SK-N-SH (cell line): ENCODE measurements at regions not wholly inside any gene's neighbourhood (a gene's known extent, or its start where the extent isn't known, plus 50 kb on each side); places are given as distances from the start of the nearest gene placed in this dataset.

Experiments used
- CHD2 ChIP-seq: fragments of 150-350 bp; IDR thresholded peaks from 2 replicates; pipeline ENCODE4 v1.6.1; 2018; ENCODE audit warnings: low read length; ENCODE audit not compliant: partially characterized antibody
- ELF1 ChIP-seq: IDR thresholded peaks from 2 replicates; pipeline ENCODE4 v1.4.0; 2012
- EP300 ChIP-seq, 2 experiments: IDR thresholded peaks; 2 replicates each; pipeline versions ENCODE4 v1.4.0 to v1.6.1; 2012; ENCODE audit warnings: borderline replicate concordance in 1 of 2, low read depth in 1 of 2, low read length in 1 of 2
- EZH2phosphoT487 ChIP-seq: fragments of 200-600 bp; sonication (generic); IDR thresholded peaks from 2 replicates; pipeline ENCODE4 v1.6.1; 2017; ENCODE audit warnings: low read depth, mixed run types, mild to moderate bottlenecking, antibody characterized with exemption, moderate library complexity, borderline replicate concordance
- GATA2 ChIP-seq: sonication (generic); formaldehyde crosslinking; IDR thresholded peaks from 2 replicates; pipeline ENCODE4 v1.5.0; 2020; ENCODE audit warnings: mild to moderate bottlenecking, missing genetic modification reagents
- JUND ChIP-seq: IDR thresholded peaks from 2 replicates; pipeline ENCODE4 v1.4.0; 2012
- MXI1 ChIP-seq: IDR thresholded peaks from 2 replicates; pipeline ENCODE4 v1.6.1; 2012; ENCODE audit warnings: mild to moderate bottlenecking, low read depth, low read length, improper control_type of control experiment
- POLR2AphosphoS5 ChIP-seq: IDR thresholded peaks from 2 replicates; pipeline ENCODE4 v1.6.1; 2012; ENCODE audit warnings: low read depth, low read length
- RCOR1 ChIP-seq: fragments of 150-350 bp; IDR thresholded peaks from 2 replicates; pipeline ENCODE4 v1.6.1; 2017; ENCODE audit warnings: antibody characterized with exemption, low read length
- TAF1 ChIP-seq: IDR thresholded peaks from 2 replicates; pipeline ENCODE4 v1.6.1; 2012; ENCODE audit warnings: low read depth, mild to moderate bottlenecking, low read length, moderate library complexity, borderline replicate concordance
- TF ChIP-seq, protein P1 (sequence below): IDR thresholded peaks from 2 replicates; pipeline ENCODE4 v1.4.0; 2012; ENCODE audit warnings: low read depth
- TF ChIP-seq, protein P2 (sequence below): fragments of 200-600 bp; sonication (generic); IDR thresholded peaks from 2 replicates; pipeline ENCODE4 v1.6.1; 2017; ENCODE audit warnings: antibody characterized with exemption, mild to moderate bottlenecking, moderate library complexity
- TF ChIP-seq, protein P3 (sequence below): IDR thresholded peaks from 2 replicates; pipeline ENCODE4 v1.4.0; 2012; ENCODE audit warnings: low read depth, borderline replicate concordance
- TF ChIP-seq, protein P4 (sequence below): IDR thresholded peaks from 2 replicates; pipeline ENCODE4 v1.6.1; 2012; ENCODE audit warnings: mild to moderate bottlenecking, low read depth, low read length, moderate library complexity

DNA sequence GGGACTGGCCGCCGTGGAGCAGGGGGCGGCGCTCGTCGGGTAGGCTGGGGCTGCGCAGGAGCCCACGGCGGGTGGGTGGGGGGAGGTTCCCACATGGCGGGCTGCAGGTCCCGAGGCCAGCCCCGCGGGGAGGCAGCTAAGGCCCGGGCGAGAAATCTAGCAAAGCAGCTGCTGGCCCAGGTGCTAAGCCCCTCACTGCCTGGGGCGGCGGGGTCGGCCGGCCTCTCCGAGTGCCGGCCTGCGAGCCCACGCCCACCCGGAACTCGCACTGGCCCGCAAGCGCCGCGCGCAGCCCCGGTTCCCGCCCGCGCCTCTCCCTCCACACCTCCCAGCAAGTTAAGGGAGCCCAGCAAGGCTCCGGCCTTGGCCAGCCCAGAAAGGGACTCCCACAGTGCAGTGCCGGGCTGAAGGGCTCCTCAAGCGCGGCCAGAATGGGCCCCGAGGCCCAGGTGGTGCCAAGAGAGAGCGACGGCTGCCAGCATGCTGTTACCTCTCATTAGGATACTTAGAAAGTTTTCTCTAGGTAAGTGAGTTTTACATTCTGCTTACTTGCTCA, 1463.5 kb upstream of the MIR17HG start:
- TF ChIP-seq, protein P1, sequence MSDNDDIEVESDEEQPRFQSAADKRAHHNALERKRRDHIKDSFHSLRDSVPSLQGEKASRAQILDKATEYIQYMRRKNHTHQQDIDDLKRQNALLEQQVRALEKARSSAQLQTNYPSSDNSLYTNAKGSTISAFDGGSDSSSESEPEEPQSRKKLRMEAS: no peak
- TF ChIP-seq, protein P2, sequence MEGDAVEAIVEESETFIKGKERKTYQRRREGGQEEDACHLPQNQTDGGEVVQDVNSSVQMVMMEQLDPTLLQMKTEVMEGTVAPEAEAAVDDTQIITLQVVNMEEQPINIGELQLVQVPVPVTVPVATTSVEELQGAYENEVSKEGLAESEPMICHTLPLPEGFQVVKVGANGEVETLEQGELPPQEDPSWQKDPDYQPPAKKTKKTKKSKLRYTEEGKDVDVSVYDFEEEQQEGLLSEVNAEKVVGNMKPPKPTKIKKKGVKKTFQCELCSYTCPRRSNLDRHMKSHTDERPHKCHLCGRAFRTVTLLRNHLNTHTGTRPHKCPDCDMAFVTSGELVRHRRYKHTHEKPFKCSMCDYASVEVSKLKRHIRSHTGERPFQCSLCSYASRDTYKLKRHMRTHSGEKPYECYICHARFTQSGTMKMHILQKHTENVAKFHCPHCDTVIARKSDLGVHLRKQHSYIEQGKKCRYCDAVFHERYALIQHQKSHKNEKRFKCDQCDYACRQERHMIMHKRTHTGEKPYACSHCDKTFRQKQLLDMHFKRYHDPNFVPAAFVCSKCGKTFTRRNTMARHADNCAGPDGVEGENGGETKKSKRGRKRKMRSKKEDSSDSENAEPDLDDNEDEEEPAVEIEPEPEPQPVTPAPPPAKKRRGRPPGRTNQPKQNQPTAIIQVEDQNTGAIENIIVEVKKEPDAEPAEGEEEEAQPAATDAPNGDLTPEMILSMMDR: no peak
- TF ChIP-seq TAF1 (no peak), ELF1 (no peak), GATA2 (CRISPR knock-in tag) (no peak), RCOR1 (no peak), EZH2phosphoT487 (no peak), JUND (no peak), CHD2 (no peak), MXI1 (no peak), EP300 (IDR thresholded peaks at IDR 0.05; ENCODE audit: borderline replicate concordance in 1 of 2, low read depth in 1 of 2, low read length in 1 of 2) (no peak), POLR2AphosphoS5 (no peak)
- TF ChIP-seq, protein P3, sequence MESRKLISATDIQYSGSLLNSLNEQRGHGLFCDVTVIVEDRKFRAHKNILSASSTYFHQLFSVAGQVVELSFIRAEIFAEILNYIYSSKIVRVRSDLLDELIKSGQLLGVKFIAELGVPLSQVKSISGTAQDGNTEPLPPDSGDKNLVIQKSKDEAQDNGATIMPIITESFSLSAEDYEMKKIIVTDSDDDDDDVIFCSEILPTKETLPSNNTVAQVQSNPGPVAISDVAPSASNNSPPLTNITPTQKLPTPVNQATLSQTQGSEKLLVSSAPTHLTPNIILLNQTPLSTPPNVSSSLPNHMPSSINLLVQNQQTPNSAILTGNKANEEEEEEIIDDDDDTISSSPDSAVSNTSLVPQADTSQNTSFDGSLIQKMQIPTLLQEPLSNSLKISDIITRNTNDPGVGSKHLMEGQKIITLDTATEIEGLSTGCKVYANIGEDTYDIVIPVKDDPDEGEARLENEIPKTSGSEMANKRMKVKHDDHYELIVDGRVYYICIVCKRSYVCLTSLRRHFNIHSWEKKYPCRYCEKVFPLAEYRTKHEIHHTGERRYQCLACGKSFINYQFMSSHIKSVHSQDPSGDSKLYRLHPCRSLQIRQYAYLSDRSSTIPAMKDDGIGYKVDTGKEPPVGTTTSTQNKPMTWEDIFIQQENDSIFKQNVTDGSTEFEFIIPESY: no peak
- TF ChIP-seq, protein P4, sequence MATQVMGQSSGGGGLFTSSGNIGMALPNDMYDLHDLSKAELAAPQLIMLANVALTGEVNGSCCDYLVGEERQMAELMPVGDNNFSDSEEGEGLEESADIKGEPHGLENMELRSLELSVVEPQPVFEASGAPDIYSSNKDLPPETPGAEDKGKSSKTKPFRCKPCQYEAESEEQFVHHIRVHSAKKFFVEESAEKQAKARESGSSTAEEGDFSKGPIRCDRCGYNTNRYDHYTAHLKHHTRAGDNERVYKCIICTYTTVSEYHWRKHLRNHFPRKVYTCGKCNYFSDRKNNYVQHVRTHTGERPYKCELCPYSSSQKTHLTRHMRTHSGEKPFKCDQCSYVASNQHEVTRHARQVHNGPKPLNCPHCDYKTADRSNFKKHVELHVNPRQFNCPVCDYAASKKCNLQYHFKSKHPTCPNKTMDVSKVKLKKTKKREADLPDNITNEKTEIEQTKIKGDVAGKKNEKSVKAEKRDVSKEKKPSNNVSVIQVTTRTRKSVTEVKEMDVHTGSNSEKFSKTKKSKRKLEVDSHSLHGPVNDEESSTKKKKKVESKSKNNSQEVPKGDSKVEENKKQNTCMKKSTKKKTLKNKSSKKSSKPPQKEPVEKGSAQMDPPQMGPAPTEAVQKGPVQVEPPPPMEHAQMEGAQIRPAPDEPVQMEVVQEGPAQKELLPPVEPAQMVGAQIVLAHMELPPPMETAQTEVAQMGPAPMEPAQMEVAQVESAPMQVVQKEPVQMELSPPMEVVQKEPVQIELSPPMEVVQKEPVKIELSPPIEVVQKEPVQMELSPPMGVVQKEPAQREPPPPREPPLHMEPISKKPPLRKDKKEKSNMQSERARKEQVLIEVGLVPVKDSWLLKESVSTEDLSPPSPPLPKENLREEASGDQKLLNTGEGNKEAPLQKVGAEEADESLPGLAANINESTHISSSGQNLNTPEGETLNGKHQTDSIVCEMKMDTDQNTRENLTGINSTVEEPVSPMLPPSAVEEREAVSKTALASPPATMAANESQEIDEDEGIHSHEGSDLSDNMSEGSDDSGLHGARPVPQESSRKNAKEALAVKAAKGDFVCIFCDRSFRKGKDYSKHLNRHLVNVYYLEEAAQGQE: no peak
